Retinal pigment epithelial cell (primary cell): ENCODE measurements at regions not wholly inside any gene's neighbourhood (a gene's known extent, or its start where the extent isn't known, plus 50 kb on each side); places are given as distances from the start of the nearest gene placed in this dataset.

Experiments
- DNase-seq: peaks from one replicate; pipeline ENCODE4 v3.0.0-alpha.2; 2010; ENCODE audit warnings: low read depth
- H3K4me3 ChIP-seq: 2 replicates; pipeline ENCODE4 v1.5.1; 2011; ENCODE audit warnings: mild to moderate bottlenecking, low read length, control low read depth, moderate library complexity
- CTCF ChIP-seq: conservative IDR thresholded peaks from 2 replicates; pipeline ENCODE4 v1.5.1; 2011; ENCODE audit warnings: low read depth, low read length, control low read depth, inconsistent platforms

- H3K4me3 ChIP-seq, result no peak overlapping the region
- no peak for DNase-seq
- no peak for TF ChIP-seq CTCF
Observed at GRCh38 chr20:48212806-48213509, 427.7 kb upstream of the SULF2 start.

GRCh38 chr20:48211847-48212246 is 426.6 kb upstream of the SULF2 start:
- no peak for DNase-seq
- TF ChIP-seq CTCF, result no peak
- H3K4me3 ChIP-seq, result no peak overlapping the region

GRCh38 chr20:48211238-48211637 is 426.0 kb upstream of the SULF2 start:
- H3K4me3 ChIP-seq, result no peak overlapping the region
- no peak for DNase-seq
- no peak for TF ChIP-seq CTCF

- TF ChIP-seq CTCF, result no peak
- no peak overlapping the region for H3K4me3 ChIP-seq
Observed at GRCh38 chr20:48210111-48211027, 425.1 kb upstream of the SULF2 start.

GRCh38 chr20:48209102-48209501 is 423.8 kb upstream of the SULF2 start:
- no peak for TF ChIP-seq CTCF
- DNase-seq, result no peak

More at GRCh38 chr20:48210111-48211027, 425.1 kb upstream of the SULF2 start:
- DNase-seq, result no peak

GRCh38 chr20:48208176-48208575 is 422.9 kb upstream of the SULF2 start:
- TF ChIP-seq CTCF, result no peak
- H3K4me3 ChIP-seq, result no peak overlapping the region
- DNase-seq, result no peak

More at GRCh38 chr20:48209102-48209501, 423.8 kb upstream of the SULF2 start:
- H3K4me3 ChIP-seq, result no peak overlapping the region

- no peak overlapping the region for H3K4me3 ChIP-seq
- DNase-seq, result no peak
- TF ChIP-seq CTCF, result no peak
Observed at GRCh38 chr20:48207505-48207904, 422.2 kb upstream of the SULF2 start.
